Nephron (organoid): ENCODE measurements at regions not wholly inside any gene's neighbourhood (a gene's known extent, or its start where the extent isn't known, plus 50 kb on each side); places are given as distances from the start of the nearest gene placed in this dataset.

Experiments used
- H3K27ac Mint-ChIP-seq, 3 experiments: 2 replicates each; pipeline ENCODE4 v1.8.0; 2020; ENCODE audit warnings: mixed read lengths in 3 of 3, mild to moderate bottlenecking in 2 of 3, moderate library complexity in 1 of 3
- H3K27me3 Mint-ChIP-seq: 2 replicates; pipeline ENCODE4 v1.8.0; 2021; ENCODE audit warnings: low read depth, mild to moderate bottlenecking, moderate library complexity, mixed read lengths
- H3K36me3 Mint-ChIP-seq: 2 replicates; pipeline ENCODE4 v1.8.0; 2020; ENCODE audit warnings: low read depth, mixed read lengths
- H3K4me1 Mint-ChIP-seq: 2 replicates; pipeline ENCODE4 v1.8.0; 2020; ENCODE audit warnings: mixed read lengths
- H3K4me3 Mint-ChIP-seq, 3 experiments: 2 replicates each; pipeline ENCODE4 v1.8.0; 2020; ENCODE audit warnings: mild to moderate bottlenecking in 3 of 3, mixed read lengths in 3 of 3, moderate library complexity in 2 of 3
- H3K9me3 Mint-ChIP-seq: 2 replicates; pipeline ENCODE4 v1.8.0; 2020; ENCODE audit warnings: mixed read lengths
- CTCF ChIP-seq, 3 experiments: fragments of 200-600 bp; sonication (generic); IDR thresholded peaks; one replicate each; pipeline ENCODE4 v1.5.0; 2021; ENCODE audit warnings: antibody characterized with exemption in 3 of 3; ENCODE audit not compliant: unreplicated experiment in 3 of 3

GRCh38 chr1:232267837-232268598 is 361.9 kb downstream of the SIPA1L2 start:
- Mint-ChIP-seq H3K9me3 (no peaks in the 10 kb centered on the region), H3K27ac (no peak overlapping the region), H3K36me3 (no peaks in the 10 kb centered on the region), H3K27me3 (peaks cover 19% of the 10 kb centered on the region), H3K4me3 (no peak overlapping the region), H3K4me1 (peaks cover 12% of the 10 kb centered on the region)
- no peak for TF ChIP-seq CTCF (IDR thresholded peaks at IDR 0.05; ENCODE audit: unreplicated experiment in 3 of 3)

GRCh38 chr1:232267092-232267836 is 362.7 kb downstream of the SIPA1L2 start:
- Mint-ChIP-seq H3K9me3 (no peaks in the 10 kb centered on the region), H3K36me3 (no peaks in the 10 kb centered on the region), H3K4me1 (peaks cover 6% of the 10 kb centered on the region), H3K27me3 (peaks cover 19% of the 10 kb centered on the region), H3K27ac (no peak overlapping the region), H3K4me3 (no peak overlapping the region)
- no peak for TF ChIP-seq CTCF (IDR thresholded peaks at IDR 0.05; ENCODE audit: unreplicated experiment in 3 of 3)

GRCh38 chr1:232263452-232263851 is 366.5 kb downstream of the SIPA1L2 start:
- H3K36me3 Mint-ChIP-seq, result no peaks in the 10 kb centered on the region
- no peak overlapping the region for H3K27ac Mint-ChIP-seq
- H3K9me3 Mint-ChIP-seq, result no peaks in the 10 kb centered on the region
- H3K4me3 Mint-ChIP-seq, result no peak overlapping the region
- TF ChIP-seq CTCF (IDR thresholded peaks at IDR 0.05; ENCODE audit: unreplicated experiment in 3 of 3), result no peak
- no peaks in the 10 kb centered on the region for H3K4me1 Mint-ChIP-seq
- peaks cover 49% of the 10 kb centered on the region for H3K27me3 Mint-ChIP-seq

- no peak for TF ChIP-seq CTCF (IDR thresholded peaks at IDR 0.05; ENCODE audit: unreplicated experiment in 3 of 3)
- Mint-ChIP-seq H3K9me3 (no peaks in the 10 kb centered on the region), H3K4me1 (no peaks in the 10 kb centered on the region)
These were observed 366.9 kb downstream of the SIPA1L2 start for GRCh38 chr1:232262991-232263390.

GRCh38 chr1:232260861-232261260 is 369.1 kb downstream of the SIPA1L2 start:
- Mint-ChIP-seq H3K27ac (no peak overlapping the region), H3K27me3 (peaks cover 46% of the 10 kb centered on the region), H3K9me3 (no peaks in the 10 kb centered on the region), H3K4me3 (no peak overlapping the region), H3K4me1 (no peaks in the 10 kb centered on the region), H3K36me3 (no peaks in the 10 kb centered on the region)
- TF ChIP-seq CTCF (IDR thresholded peaks at IDR 0.05; ENCODE audit: unreplicated experiment in 3 of 3), result no peak

More at GRCh38 chr1:232262991-232263390, 366.9 kb downstream of the SIPA1L2 start:
- Mint-ChIP-seq H3K27ac (no peak overlapping the region), H3K36me3 (no peaks in the 10 kb centered on the region), H3K4me3 (no peak overlapping the region), H3K27me3 (peaks cover 54% of the 10 kb centered on the region)
